22Rv1 (cell line): ENCODE measurements at regions not wholly inside any gene's neighbourhood (a gene's known extent, or its start where the extent isn't known, plus 50 kb on each side); places are given as distances from the start of the nearest gene placed in this dataset.

Experiments
- CTCF ChIP-seq: fragments of 450-650 bp; IDR thresholded peaks from 2 replicates; pipeline ENCODE4 v1.5.1; 2017; ENCODE audit warnings: mild to moderate bottlenecking
- ZFX ChIP-seq: fragments of 450-650 bp; IDR thresholded peaks from 2 replicates; pipeline ENCODE4 v1.6.1; 2017; ENCODE audit warnings: antibody characterized with exemption, borderline replicate concordance

DNA sequence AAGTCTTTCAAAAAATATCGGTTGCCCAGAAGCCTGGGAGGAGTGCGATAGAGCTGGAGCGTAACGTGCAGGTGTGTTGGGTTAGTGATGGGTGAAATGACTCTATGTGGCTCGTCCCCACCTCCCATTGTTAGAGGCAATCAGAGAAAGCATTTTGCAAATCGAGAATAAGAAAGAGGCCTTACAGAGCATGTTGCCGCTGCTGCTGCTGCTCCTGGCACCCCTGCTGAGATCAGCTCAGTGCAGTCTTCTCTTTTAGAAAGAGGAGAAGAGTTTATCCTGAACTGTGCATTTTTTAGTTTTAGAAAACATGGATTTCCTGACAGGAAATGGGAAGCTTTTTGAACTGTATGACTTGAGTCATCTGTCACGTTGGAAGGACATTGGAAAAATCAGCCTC lies 774.5 kb upstream of the RBFOX1 start:
- TF ChIP-seq CTCF (no peak), ZFX (no peak)
